Activated B cell treated with CpG ODN at 0.5 μM for 24 hours (primary cell): ENCODE measurements at regions not wholly inside any gene's neighbourhood (a gene's known extent, or its start where the extent isn't known, plus 50 kb on each side); places are given as distances from the start of the nearest gene placed in this dataset.
"Not testable (repeated sequence)": the region's sequence is repeated elsewhere in the genome, so short reads cannot be mapped to it uniquely, and the experiment has no call there.

Experiments
- ATAC-seq: fragments of 200-7000 bp; cut with Tn5 transposase; one replicate; pipeline ENCODE4 v1.10.0; 2021; ENCODE audit warnings: low read depth, mild to moderate bottlenecking, moderate library complexity
- CTCF ChIA-PET: fragments of 350-600 bp; sonication (Branson Sonifier 250); formaldehyde crosslinking; loops from one replicate; lab custom pipeline; 2021; ENCODE audit warnings: antibody characterized with exemption; lab: Charles Lee
- POLR2A ChIA-PET: fragments of 350-600 bp; sonication (Branson Sonifier 250); formaldehyde crosslinking; loops from one replicate; lab custom pipeline; 2021; ENCODE audit warnings: antibody characterized with exemption; lab: Charles Lee
- DNase-seq: peaks from one replicate; pipeline ENCODE4 v3.0.0; 2022
- H3K27ac Mint-ChIP-seq: one replicate; pipeline ENCODE4 v1.8.0; 2020; ENCODE audit warnings: mixed read lengths
- H3K27me3 Mint-ChIP-seq: one replicate; pipeline ENCODE4 v1.8.0; 2021; ENCODE audit warnings: mixed read lengths
- H3K36me3 Mint-ChIP-seq: one replicate; pipeline ENCODE4 v1.8.0; 2021; ENCODE audit warnings: low read depth, mixed read lengths
- H3K4me1 Mint-ChIP-seq: one replicate; pipeline ENCODE4 v1.8.0; 2021; ENCODE audit warnings: mixed read lengths
- H3K4me3 Mint-ChIP-seq: one replicate; pipeline ENCODE4 v1.8.0; 2020; ENCODE audit warnings: mild to moderate bottlenecking, mixed read lengths
- H3K9me3 Mint-ChIP-seq: one replicate; pipeline ENCODE4 v1.8.0; 2020; ENCODE audit warnings: mixed read lengths
- CTCF ChIP-seq: fragments of 200-600 bp; IDR thresholded peaks from one replicate; pipeline ENCODE4 v1.8.0; 2022; ENCODE audit warnings: antibody characterized with exemption, mild to moderate bottlenecking
- intact Hi-C: fragments of 100-400 bp; cut with micrococcal nuclease; formaldehyde crosslinking; loops from one replicate; pipeline ENCODE4 v1.15.1; 2024

GRCh38 chr10:8835453-8836167, 781.1 kb downstream of the GATA3 start:
- Mint-ChIP-seq H3K36me3 (no peaks in the 10 kb centered on the region), H3K27me3 (no peaks in the 10 kb centered on the region), H3K27ac (no peak overlapping the region), H3K9me3 (peaks cover 9% of the 10 kb centered on the region), H3K4me3 (no peak overlapping the region), H3K4me1 (no peaks in the 10 kb centered on the region)
- intact Hi-C loops, result no loop called here
- ChIA-PET CTCF (no interaction called here), POLR2A (no interaction called here)
- ATAC-seq (no peak), DNase-seq (no peak)
- no peak for TF ChIP-seq CTCF

GRCh38 chr10:8840356-8840755, 785.9 kb downstream of the GATA3 start:
- Mint-ChIP-seq H3K4me3 (no peak overlapping the region), H3K36me3 (no peaks in the 10 kb centered on the region), H3K27me3 (no peaks in the 10 kb centered on the region)

DNA sequence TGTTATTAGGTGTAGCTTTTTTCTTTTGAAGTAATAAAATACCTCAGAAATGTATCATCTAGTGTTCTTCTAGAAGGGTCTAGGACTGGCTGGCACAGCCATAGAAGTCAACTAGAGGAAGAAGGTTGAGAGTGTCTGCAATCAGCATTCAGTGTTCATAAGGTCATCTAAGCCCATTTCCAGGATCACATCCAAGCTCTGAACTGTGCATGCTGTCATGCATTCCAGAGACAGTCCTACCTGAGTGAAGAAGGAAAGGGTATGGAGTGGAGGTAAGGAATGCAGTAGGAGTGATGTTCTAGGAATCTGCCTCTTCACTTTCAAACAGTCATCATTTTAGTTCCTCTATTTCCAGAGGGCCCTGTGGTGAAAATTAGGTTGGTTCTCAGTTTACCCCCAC, 789.7 kb downstream of the GATA3 start:
- ChIA-PET POLR2A (no interaction called here), CTCF (no interaction called here)
- DNase-seq, result no peak
- Mint-ChIP-seq H3K27ac (no peak overlapping the region), H3K4me1 (no peaks in the 10 kb centered on the region), H3K4me3 (no peak overlapping the region), H3K9me3 (peaks cover 10% of the 10 kb centered on the region), H3K36me3 (no peaks in the 10 kb centered on the region), H3K27me3 (no peaks in the 10 kb centered on the region)
- TF ChIP-seq CTCF, result no peak
- ATAC-seq, result no peak
- intact Hi-C loops, result no loop called here

More at GRCh38 chr10:8840356-8840755, 785.9 kb downstream of the GATA3 start:
- no peak overlapping the region for H3K27ac Mint-ChIP-seq
- H3K4me1 Mint-ChIP-seq, result no peaks in the 10 kb centered on the region
- H3K9me3 Mint-ChIP-seq, result peaks cover 13% of the 10 kb centered on the region
- no peak for TF ChIP-seq CTCF
- POLR2A ChIA-PET, result no interaction called here
- DNase-seq, result no peak
- CTCF ChIA-PET, result no interaction called here
- no peak for ATAC-seq
- intact Hi-C loops, result no loop called here

- POLR2A ChIA-PET, result no interaction called here
- TF ChIP-seq CTCF, result no peak
Measured at GRCh38 chr10:8852546-8852945, 798.1 kb downstream of the GATA3 start.

DNA sequence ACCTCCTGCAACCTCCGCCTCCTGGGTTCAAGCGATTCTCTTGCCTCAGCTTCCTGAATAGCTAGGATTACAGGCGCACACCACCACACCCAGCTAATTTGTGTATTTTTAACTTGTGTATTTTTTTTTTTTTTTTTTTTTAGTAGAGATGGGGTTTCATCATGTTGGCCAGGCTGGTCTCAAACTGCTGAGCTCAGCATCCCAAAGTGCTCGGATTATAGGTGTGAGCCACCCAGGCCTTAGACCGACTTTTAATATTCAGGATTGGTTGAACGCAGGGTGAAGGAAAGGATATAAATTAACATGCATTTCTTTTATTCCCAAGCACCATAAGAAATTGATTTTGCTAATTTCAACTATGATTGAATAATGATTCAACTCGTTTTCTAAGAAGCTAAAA, 798.6 kb downstream of the GATA3 start:
- intact Hi-C loops, result no loop called here
- no peak for DNase-seq
- CTCF ChIA-PET, result no interaction called here

More at GRCh38 chr10:8852546-8852945, 798.1 kb downstream of the GATA3 start:
- CTCF ChIA-PET, result no interaction called here
- Mint-ChIP-seq H3K9me3 (no peaks in the 10 kb centered on the region), H3K4me3 (no peak overlapping the region), H3K4me1 (no peaks in the 10 kb centered on the region), H3K27ac (no peak overlapping the region), H3K27me3 (no peaks in the 10 kb centered on the region), H3K36me3 (no peaks in the 10 kb centered on the region)
- ATAC-seq, result no peak
- intact Hi-C loops, result no loop called here
- DNase-seq, result no peak

GRCh38 chr10:8868924-8869323, 814.4 kb downstream of the GATA3 start:
- CTCF ChIA-PET, H3K36me3 Mint-ChIP-seq, H3K4me3 Mint-ChIP-seq, POLR2A ChIA-PET, H3K9me3 Mint-ChIP-seq, H3K27ac Mint-ChIP-seq, intact Hi-C loops, ATAC-seq, H3K27me3 Mint-ChIP-seq, DNase-seq, H3K4me1 Mint-ChIP-seq: not testable (repeated sequence)

More for the DNA sequence above, 798.6 kb downstream of the GATA3 start:
- ATAC-seq, result no peak
- no peaks in the 10 kb centered on the region for H3K4me1 Mint-ChIP-seq
- H3K36me3 Mint-ChIP-seq, result no peaks in the 10 kb centered on the region
- no peak overlapping the region for H3K27ac Mint-ChIP-seq
- POLR2A ChIA-PET, result no interaction called here
- no peaks in the 10 kb centered on the region for H3K9me3 Mint-ChIP-seq
- no peak for TF ChIP-seq CTCF
- H3K27me3 Mint-ChIP-seq, result no peaks in the 10 kb centered on the region
- H3K4me3 Mint-ChIP-seq, result no peak overlapping the region
